SU-DHL-6 (cell line): ENCODE measurements at regions not wholly inside any gene's neighbourhood (a gene's known extent, or its start where the extent isn't known, plus 50 kb on each side); places are given as distances from the start of the nearest gene placed in this dataset.

Source experiments
- H2AFZ ChIP-seq: fragments of 200-600 bp; sonication (generic); 2 replicates; pipeline ENCODE4 v1.6.1; 2014; ENCODE audit warnings: low read depth, mild to moderate bottlenecking, moderate library complexity, mixed read lengths, antibody characterized with exemption, low read length; ENCODE audit not compliant: severe bottlenecking
- H3F3A ChIP-seq: fragments of 200-600 bp; shearing (Covaris generic); 2 replicates; pipeline ENCODE4 v1.6.0; 2016; ENCODE audit warnings: antibody characterized with exemption, mild to moderate bottlenecking; ENCODE audit not compliant: insufficient read depth
- H3K27ac ChIP-seq: fragments of 200-600 bp; sonication (generic); 2 replicates; pipeline ENCODE4 v1.5.1; 2016; ENCODE audit warnings: low read depth, mild to moderate bottlenecking, low read length, moderate library complexity, mixed read lengths
- H3K27me3 ChIP-seq: fragments of 200-600 bp; sonication (generic), shearing (Covaris generic); 2 replicates; pipeline ENCODE4 v1.6.0; 2014; ENCODE audit warnings: mild to moderate bottlenecking, low read length
- H3K36me3 ChIP-seq: fragments of 200-600 bp; sonication (generic); 2 replicates; pipeline ENCODE4 v1.6.1; 2014; ENCODE audit warnings: mild to moderate bottlenecking, low read length, mixed read lengths
- H3K4me2 ChIP-seq: fragments of 300-600, 200-600 bp; shearing (Covaris generic), sonication (generic); 2 replicates; pipeline ENCODE4 v1.6.0; 2014; ENCODE audit warnings: low read length, low read depth, mild to moderate bottlenecking; ENCODE audit not compliant: poor library complexity, severe bottlenecking
- H3K4me3 ChIP-seq: fragments of 200-600 bp; sonication (generic); 2 replicates; pipeline ENCODE4 v1.5.1; 2014; ENCODE audit warnings: antibody characterized with exemption, low read length, mild to moderate bottlenecking, mixed read lengths; ENCODE audit not compliant: insufficient read depth, poor library complexity, severe bottlenecking
- H3K79me2 ChIP-seq: fragments of 200-600 bp; sonication (generic); 2 replicates; pipeline ENCODE4 v1.6.1; 2014; ENCODE audit warnings: mild to moderate bottlenecking, low read length, moderate library complexity; ENCODE audit not compliant: insufficient read depth
- H3K9ac ChIP-seq: fragments of 200-600 bp; sonication (generic); 2 replicates; pipeline ENCODE4 v1.7.0; 2014; ENCODE audit warnings: mild to moderate bottlenecking, low read length
- H3K9me2 ChIP-seq: fragments of 200-600 bp; sonication (generic); replicated peaks from 2 replicates; pipeline ENCODE4 v1.6.1; 2014; ENCODE audit warnings: low read length; ENCODE audit not compliant: insufficient read depth
- H3K9me3 ChIP-seq: fragments of 200-600 bp; sonication (generic); 2 replicates; pipeline ENCODE4 v1.6.1; 2014; ENCODE audit warnings: low read length, mixed read lengths; ENCODE audit not compliant: insufficient read depth
- H4K20me1 ChIP-seq: fragments of 200-600 bp; sonication (generic); 2 replicates; pipeline ENCODE4 v1.6.1; 2014; ENCODE audit warnings: low read depth, mild to moderate bottlenecking, antibody characterized with exemption, low read length, moderate library complexity, mixed read lengths
- EZH2phosphoT487 ChIP-seq: fragments of 200-600 bp; sonication (generic), shearing (Covaris generic); conservative IDR thresholded peaks from 2 replicates; pipeline ENCODE4 v1.6.1; 2018; ENCODE audit warnings: mild to moderate bottlenecking, antibody characterized with exemption, low read length, moderate library complexity, mixed read lengths
- TF ChIP-seq, protein P1 (sequence below): fragments of 200-600 bp; sonication (generic); IDR thresholded peaks from one replicate; pipeline ENCODE4 v1.5.1; 2017; ENCODE audit warnings: antibody characterized with exemption, mild to moderate bottlenecking, low read length, moderate library complexity; ENCODE audit not compliant: insufficient read depth, poor library complexity, severe bottlenecking

DNA sequence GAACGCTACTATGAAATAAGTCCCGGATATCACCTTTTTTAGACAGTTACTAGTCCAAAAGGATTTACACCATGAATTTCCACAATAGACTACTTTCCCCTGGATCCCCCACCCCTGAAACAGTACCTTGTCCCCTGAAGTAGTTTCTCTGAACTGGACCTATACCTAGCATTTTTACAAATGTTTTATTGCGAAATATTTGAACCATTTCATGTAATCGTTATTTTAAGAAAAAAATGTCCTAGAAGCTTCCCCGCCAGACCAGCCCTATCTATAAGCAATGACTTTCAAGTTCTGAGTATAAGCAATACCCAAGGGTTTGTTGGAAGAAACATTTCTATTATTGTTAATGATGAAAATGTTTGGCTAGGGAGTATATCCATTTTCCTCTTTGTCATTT lies 517.8 kb upstream of the IGFBP7 start:
- Histone ChIP-seq H2AFZ (no peak overlapping the region), H3K9me2 (no peaks in the 10 kb centered on the region), H3K9me3 (no peaks in the 10 kb centered on the region), H3K4me3 (no peak overlapping the region), H3K79me2 (no peaks in the 10 kb centered on the region), H3F3A (no peaks in the 10 kb centered on the region), H3K36me3 (no peaks in the 10 kb centered on the region), H3K9ac (no peak overlapping the region), H4K20me1 (no peaks in the 10 kb centered on the region), H3K27me3 (no peaks in the 10 kb centered on the region), H3K27ac (no peak overlapping the region), H3K4me2 (no peak overlapping the region)
- no peak for TF ChIP-seq EZH2phosphoT487
- TF ChIP-seq, protein P1, sequence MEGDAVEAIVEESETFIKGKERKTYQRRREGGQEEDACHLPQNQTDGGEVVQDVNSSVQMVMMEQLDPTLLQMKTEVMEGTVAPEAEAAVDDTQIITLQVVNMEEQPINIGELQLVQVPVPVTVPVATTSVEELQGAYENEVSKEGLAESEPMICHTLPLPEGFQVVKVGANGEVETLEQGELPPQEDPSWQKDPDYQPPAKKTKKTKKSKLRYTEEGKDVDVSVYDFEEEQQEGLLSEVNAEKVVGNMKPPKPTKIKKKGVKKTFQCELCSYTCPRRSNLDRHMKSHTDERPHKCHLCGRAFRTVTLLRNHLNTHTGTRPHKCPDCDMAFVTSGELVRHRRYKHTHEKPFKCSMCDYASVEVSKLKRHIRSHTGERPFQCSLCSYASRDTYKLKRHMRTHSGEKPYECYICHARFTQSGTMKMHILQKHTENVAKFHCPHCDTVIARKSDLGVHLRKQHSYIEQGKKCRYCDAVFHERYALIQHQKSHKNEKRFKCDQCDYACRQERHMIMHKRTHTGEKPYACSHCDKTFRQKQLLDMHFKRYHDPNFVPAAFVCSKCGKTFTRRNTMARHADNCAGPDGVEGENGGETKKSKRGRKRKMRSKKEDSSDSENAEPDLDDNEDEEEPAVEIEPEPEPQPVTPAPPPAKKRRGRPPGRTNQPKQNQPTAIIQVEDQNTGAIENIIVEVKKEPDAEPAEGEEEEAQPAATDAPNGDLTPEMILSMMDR, result no peak

DNA sequence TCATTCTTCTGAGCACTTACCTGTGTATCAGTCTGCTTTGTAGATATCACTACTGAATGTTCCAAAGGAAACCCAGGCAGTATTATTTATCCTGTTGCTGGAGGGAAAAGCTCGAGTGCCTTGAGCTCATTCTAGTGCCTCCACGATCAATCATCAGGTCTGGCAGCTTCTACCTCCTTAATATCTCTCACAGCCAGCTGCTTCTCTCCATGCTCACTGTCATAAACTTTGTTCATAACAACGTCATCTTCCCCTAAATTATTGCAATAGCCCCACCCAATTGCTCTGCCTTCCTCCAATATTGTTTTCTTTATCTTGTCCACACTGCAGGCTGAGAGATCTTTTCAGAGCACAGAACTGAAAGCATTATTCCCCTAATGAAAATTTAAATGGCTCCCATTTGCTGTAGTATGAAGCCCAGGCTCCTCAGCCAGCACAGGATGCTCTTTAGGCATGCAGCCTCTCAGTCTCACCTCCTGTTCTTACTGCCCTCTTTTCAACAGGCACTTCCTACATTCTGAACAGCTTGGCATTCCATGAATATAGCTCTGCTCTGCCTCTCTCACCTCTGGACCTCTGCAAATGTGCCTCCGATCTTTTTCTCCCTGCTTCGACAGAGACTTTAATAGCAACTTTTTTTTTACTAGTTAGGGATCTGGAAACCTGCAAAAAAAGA lies 504.2 kb upstream of the IGFBP7 start:
- Histone ChIP-seq H3K9me3 (no peaks in the 10 kb centered on the region), H4K20me1 (no peaks in the 10 kb centered on the region), H3K79me2 (no peaks in the 10 kb centered on the region), H3K4me3 (no peak overlapping the region), H3K9ac (no peak overlapping the region), H3K27ac (no peak overlapping the region), H3K9me2 (no peaks in the 10 kb centered on the region), H3K4me2 (no peak overlapping the region), H3K36me3 (no peaks in the 10 kb centered on the region), H2AFZ (no peak overlapping the region), H3K27me3 (no peaks in the 10 kb centered on the region), H3F3A (no peaks in the 10 kb centered on the region)
- no peak for TF ChIP-seq EZH2phosphoT487
- TF ChIP-seq, protein P1, result no peak

DNA sequence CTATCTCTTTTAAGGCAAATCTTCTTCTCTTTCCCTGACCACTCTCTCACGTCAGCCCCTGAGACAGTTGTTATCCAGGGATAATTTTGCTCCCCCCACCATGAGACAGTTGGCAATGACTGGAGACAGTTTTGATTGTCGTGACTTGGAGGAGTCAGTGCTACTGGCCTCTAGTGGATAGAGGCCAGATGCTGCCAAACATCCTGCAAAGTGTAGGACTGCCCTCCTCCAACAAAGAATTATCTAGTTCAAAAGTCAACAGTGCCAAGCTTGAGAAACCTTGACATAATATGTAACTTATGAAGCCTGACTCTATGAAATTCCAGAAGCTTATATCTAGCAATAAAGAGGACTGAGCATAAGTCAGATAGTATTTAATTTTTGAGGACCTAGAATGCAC lies 502.1 kb upstream of the IGFBP7 start:
- H3K9me3 ChIP-seq, result no peaks in the 10 kb centered on the region
- no peak overlapping the region for H3K4me3 ChIP-seq
- no peaks in the 10 kb centered on the region for H3F3A ChIP-seq
- no peak overlapping the region for H3K9ac ChIP-seq
- H3K27ac ChIP-seq, result no peak overlapping the region
- no peaks in the 10 kb centered on the region for H3K79me2 ChIP-seq
- H3K36me3 ChIP-seq, result no peaks in the 10 kb centered on the region
- H3K4me2 ChIP-seq, result no peak overlapping the region
- TF ChIP-seq EZH2phosphoT487, result no peak
- TF ChIP-seq, protein P1, result no peak
- H4K20me1 ChIP-seq, result no peaks in the 10 kb centered on the region
- H3K27me3 ChIP-seq, result no peaks in the 10 kb centered on the region
- H3K9me2 ChIP-seq, result no peaks in the 10 kb centered on the region
- H2AFZ ChIP-seq, result no peak overlapping the region
